DOHH2 (cell line): ENCODE measurements at regions not wholly inside any gene's neighbourhood (a gene's known extent, or its start where the extent isn't known, plus 50 kb on each side); places are given as distances from the start of the nearest gene placed in this dataset.

ENCODE experiments used
- EZH2phosphoT487 ChIP-seq: fragments of 200-600 bp; sonication (generic); IDR thresholded peaks from 2 replicates; pipeline ENCODE4 v1.6.1; 2017; ENCODE audit warnings: borderline replicate concordance, mild to moderate bottlenecking, antibody characterized with exemption, low read length, moderate library complexity, mixed read lengths
- TF ChIP-seq, protein P1 (sequence below): fragments of 200-600 bp; sonication (generic); IDR thresholded peaks from one replicate; pipeline ENCODE4 v1.5.1; 2014; ENCODE audit warnings: antibody characterized with exemption, mild to moderate bottlenecking, low read depth, low read length; ENCODE audit not compliant: poor library complexity, severe bottlenecking

DNA sequence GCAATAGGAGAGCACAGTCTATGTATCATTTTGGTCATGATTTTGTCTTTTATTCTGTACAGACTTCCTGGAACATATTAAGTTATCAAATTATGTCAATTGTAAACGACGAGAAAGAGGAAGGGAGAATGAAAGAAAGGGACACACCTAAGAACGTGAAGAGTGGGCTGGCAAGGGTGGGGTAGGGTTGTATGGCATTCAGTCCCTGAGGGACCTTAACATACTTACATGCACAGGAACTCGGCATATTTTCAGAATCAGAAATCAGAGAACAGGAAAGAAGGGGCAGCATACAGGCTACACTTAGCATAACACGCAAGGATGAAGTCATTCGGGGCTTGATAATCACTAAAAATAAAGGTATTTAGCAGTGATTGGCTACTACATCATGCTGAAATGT lies 1375.0 kb upstream of the ADGRL3 start:
- TF ChIP-seq, protein P1, sequence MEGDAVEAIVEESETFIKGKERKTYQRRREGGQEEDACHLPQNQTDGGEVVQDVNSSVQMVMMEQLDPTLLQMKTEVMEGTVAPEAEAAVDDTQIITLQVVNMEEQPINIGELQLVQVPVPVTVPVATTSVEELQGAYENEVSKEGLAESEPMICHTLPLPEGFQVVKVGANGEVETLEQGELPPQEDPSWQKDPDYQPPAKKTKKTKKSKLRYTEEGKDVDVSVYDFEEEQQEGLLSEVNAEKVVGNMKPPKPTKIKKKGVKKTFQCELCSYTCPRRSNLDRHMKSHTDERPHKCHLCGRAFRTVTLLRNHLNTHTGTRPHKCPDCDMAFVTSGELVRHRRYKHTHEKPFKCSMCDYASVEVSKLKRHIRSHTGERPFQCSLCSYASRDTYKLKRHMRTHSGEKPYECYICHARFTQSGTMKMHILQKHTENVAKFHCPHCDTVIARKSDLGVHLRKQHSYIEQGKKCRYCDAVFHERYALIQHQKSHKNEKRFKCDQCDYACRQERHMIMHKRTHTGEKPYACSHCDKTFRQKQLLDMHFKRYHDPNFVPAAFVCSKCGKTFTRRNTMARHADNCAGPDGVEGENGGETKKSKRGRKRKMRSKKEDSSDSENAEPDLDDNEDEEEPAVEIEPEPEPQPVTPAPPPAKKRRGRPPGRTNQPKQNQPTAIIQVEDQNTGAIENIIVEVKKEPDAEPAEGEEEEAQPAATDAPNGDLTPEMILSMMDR, result no peak
- TF ChIP-seq EZH2phosphoT487, result no peak
